IMR-90 (cell line): ENCODE measurements at regions not wholly inside any gene's neighbourhood (a gene's known extent, or its start where the extent isn't known, plus 50 kb on each side); places are given as distances from the start of the nearest gene placed in this dataset.

Source experiments
- ATAC-seq: fragments of 200-7000 bp; cut with Tn5 transposase; 2 replicates; pipeline ENCODE4 v1.9.1; 2020; ENCODE audit warnings: low read depth, mild to moderate bottlenecking, moderate library complexity
- BruUV-seq: library from RNA; stranded (reverse); fragments of 400-500 nt; replicated peaks from 2 replicates; lab custom pipeline; 2021; lab: Mats Ljungman, UMichigan
- CTCF ChIA-PET: fragments of 300-600 bp; formaldehyde crosslinking; extraction: SDS; loops from one replicate; lab custom pipeline; 2021; ENCODE audit warnings: antibody characterized with exemption; lab: Yijun Ruan, JAX
- POLR2A ChIA-PET: fragments of 300-600 bp; sonication (Branson Sonifier 250); formaldehyde crosslinking; loops from one replicate; lab custom pipeline; 2022; ENCODE audit warnings: antibody characterized with exemption; ENCODE audit not compliant: unreplicated experiment; lab: Charles Lee
- DNase-seq: peaks from one replicate; pipeline ENCODE4 v3.0.0; 2013
- H2AFZ ChIP-seq: replicated peaks from 2 replicates; pipeline ENCODE3; 2013; ENCODE audit warnings: low read length, mild to moderate bottlenecking; ENCODE audit not compliant: poor library complexity
- H2AK5ac ChIP-seq: 2 replicates; pipeline ENCODE4 v1.6.1; 2013; ENCODE audit warnings: low read depth, low read length, inconsistent platforms
- H2AK9ac ChIP-seq: replicated peaks from 2 replicates; pipeline ENCODE3; 2013; ENCODE audit warnings: mild to moderate bottlenecking, low read depth, low read length, moderate library complexity; ENCODE audit not compliant: poor library complexity
- H2BK120ac ChIP-seq: 2 replicates; pipeline ENCODE4 v1.6.1; 2013; ENCODE audit warnings: low read depth, low read length, inconsistent platforms
- H2BK15ac ChIP-seq: 3 replicates; pipeline ENCODE4 v1.6.1; 2013; ENCODE audit warnings: low read depth, low read length, inconsistent platforms
- H2BK20ac ChIP-seq: 2 replicates; pipeline ENCODE4 v1.6.1; 2013; ENCODE audit warnings: low read depth, mild to moderate bottlenecking, inconsistent platforms, low read length, moderate library complexity
- H2BK5ac ChIP-seq: 2 replicates; pipeline ENCODE4 v1.6.1; 2013; ENCODE audit warnings: mild to moderate bottlenecking, low read depth, low read length, inconsistent platforms; ENCODE audit not compliant: poor library complexity, severe bottlenecking
- H3K14ac ChIP-seq: replicated peaks from 2 replicates; pipeline ENCODE4 v1.6.1; 2013; ENCODE audit warnings: low read depth, low read length, inconsistent platforms
- H3K18ac ChIP-seq: 2 replicates; pipeline ENCODE4 v1.6.1; 2013; ENCODE audit warnings: low read depth, low read length, control low read depth
- H3K23ac ChIP-seq: 2 replicates; pipeline ENCODE4 v1.6.1; 2013; ENCODE audit warnings: low read depth, low read length, inconsistent platforms
- H3K27ac ChIP-seq: 2 replicates; pipeline ENCODE4 v1.5.1; 2013; ENCODE audit warnings: mild to moderate bottlenecking, control low read depth, low read length; ENCODE audit not compliant: insufficient read depth
- H3K27me3 ChIP-seq: 2 replicates; pipeline ENCODE4 v1.6.1; 2013; ENCODE audit warnings: low read length; ENCODE audit not compliant: control insufficient read depth, insufficient read depth
- H3K36me3 ChIP-seq: 2 replicates; pipeline ENCODE4 v1.6.1; 2013; ENCODE audit warnings: low read length, mixed read lengths; ENCODE audit not compliant: control insufficient read depth, insufficient read depth
- H3K4ac ChIP-seq: 2 replicates; pipeline ENCODE4 v1.6.1; 2013; ENCODE audit warnings: low read depth, low read length, inconsistent platforms
- H3K4me1 ChIP-seq: 2 replicates; pipeline ENCODE4 v1.6.1; 2013; ENCODE audit warnings: low read length, mixed read lengths; ENCODE audit not compliant: control insufficient read depth, insufficient read depth
- H3K4me2 ChIP-seq: 2 replicates; pipeline ENCODE4 v1.6.1; 2013; ENCODE audit warnings: low read depth, mild to moderate bottlenecking, control low read depth, low read length, moderate library complexity
- H3K4me3 ChIP-seq: 2 replicates; pipeline ENCODE4 v1.5.1; 2013; ENCODE audit warnings: low read depth, mild to moderate bottlenecking, control low read depth, low read length, moderate library complexity; ENCODE audit not compliant: insufficient read depth
- H3K56ac ChIP-seq: 2 replicates; pipeline ENCODE4 v1.6.1; 2013; ENCODE audit warnings: low read length, inconsistent platforms; ENCODE audit not compliant: insufficient read depth; ENCODE audit errors: extremely low read depth
- H3K79me1 ChIP-seq, 2 experiments: 2 replicates each; pipeline ENCODE4 v1.6.1; 2013; ENCODE audit warnings: low read length in 2 of 2, inconsistent platforms in 1 of 2, low read depth in 1 of 2
- H3K9ac ChIP-seq: 2 replicates; pipeline ENCODE4 v1.6.1; 2013; ENCODE audit warnings: low read depth, low read length, control low read depth
- H3K9me1 ChIP-seq: 2 replicates; pipeline ENCODE4 v1.6.1; 2013; ENCODE audit warnings: low read length, inconsistent platforms; ENCODE audit not compliant: insufficient read depth
- H3K9me3 ChIP-seq: 2 replicates; pipeline ENCODE4 v1.6.1; 2013; ENCODE audit warnings: low read length; ENCODE audit not compliant: control insufficient read depth, insufficient read depth
- H4K20me1 ChIP-seq: 2 replicates; pipeline ENCODE4 v1.6.1; 2013; ENCODE audit warnings: low read length, inconsistent platforms; ENCODE audit not compliant: insufficient read depth
- H4K5ac ChIP-seq: 2 replicates; pipeline ENCODE4 v1.6.1; 2013; ENCODE audit warnings: mild to moderate bottlenecking, low read depth, low read length, control low read depth
- H4K8ac ChIP-seq, 2 experiments: 2 replicates each; pipeline ENCODE4 v1.6.1; 2013; ENCODE audit warnings: low read depth in 2 of 2, low read length in 2 of 2, control low read depth in 1 of 2, inconsistent platforms in 1 of 2
- H4K91ac ChIP-seq: 2 replicates; pipeline ENCODE4 v1.6.1; 2013; ENCODE audit warnings: low read depth, low read length, inconsistent platforms; ENCODE audit not compliant: insufficient read depth
- CEBPB ChIP-seq: IDR thresholded peaks from 2 replicates; pipeline ENCODE4 v1.6.1; 2012; ENCODE audit warnings: low read depth, low read length, improper control_type of control experiment
- CTCF ChIP-seq: conservative IDR thresholded peaks from 2 replicates; pipeline ENCODE4 v1.5.1; 2012; ENCODE audit warnings: mild to moderate bottlenecking, low read depth, low read length, improper control_type of control experiment
- MAFK ChIP-seq: IDR thresholded peaks from 2 replicates; pipeline ENCODE4 v1.6.1; 2012; ENCODE audit warnings: low read depth, low read length, improper control_type of control experiment
- MAZ ChIP-seq: IDR thresholded peaks from 2 replicates; pipeline ENCODE4 v1.6.1; 2012; ENCODE audit warnings: low read depth, mild to moderate bottlenecking, low read length, improper control_type of control experiment, moderate library complexity, borderline replicate concordance
- NFE2L2 ChIP-seq: fragments of 150-350 bp; IDR thresholded peaks from 2 replicates; pipeline ENCODE4 v1.6.1; 2016; ENCODE audit warnings: low read depth, mild to moderate bottlenecking, low read length
- RAD21 ChIP-seq: IDR thresholded peaks from 2 replicates; pipeline ENCODE4 v1.6.1; 2012; ENCODE audit warnings: low read length, improper control_type of control experiment
- RCOR1 ChIP-seq: IDR thresholded peaks from 2 replicates; pipeline ENCODE4 v1.6.1; 2012; ENCODE audit warnings: mild to moderate bottlenecking, low read length, improper control_type of control experiment; ENCODE audit not compliant: insufficient replicate concordance
- SMC3 ChIP-seq: fragments of 150-350 bp; IDR thresholded peaks from 2 replicates; pipeline ENCODE4 v1.6.1; 2016; ENCODE audit warnings: low read depth, mild to moderate bottlenecking, antibody characterized with exemption, low read length, moderate library complexity
- WGBS, 2 experiments: methylation state at CpG; one replicate each; pipeline versions ENCODE4 v1.1.5 to v1.1.7; 2013; ENCODE audit warnings: missing lambda C conversion rate in 2 of 2; ENCODE audit not compliant: insufficient read length in 1 of 2; ENCODE audit errors: extremely low coverage in 2 of 2; 5-methylcytosine and 5-hydroxymethylcytosine counted together
- dilution Hi-C: fragments of 300-500 bp; cut with HindIII; formaldehyde crosslinking; loops from one replicate; pipeline ENCODE4 v1.14.3; 2018; ENCODE audit warnings: low sequenced_read_pairs; ENCODE audit not compliant: unreplicated experiment
- in situ Hi-C: fragments of 300-500 bp; cut with MboI; formaldehyde crosslinking; loops from 3 replicates; pipeline ENCODE4 v1.14.3; 2019; ENCODE audit warnings: low sequenced_read_pairs, inconsistent platforms, mixed read lengths
- intact Hi-C: fragments of 100-400 bp; cut with micrococcal nuclease; formaldehyde crosslinking; loops from 2 replicates; pipeline ENCODE4 v1.10.0; 2022
- TF ChIP-seq, protein P1 (sequence below): fragments of 150-350 bp; IDR thresholded peaks from 2 replicates; pipeline ENCODE4 v1.6.1; 2017; ENCODE audit warnings: mild to moderate bottlenecking, antibody characterized with exemption, low read length, low read depth

- no CpG with 5 or more reads among the region's 1 CpG for WGBS, 2 experiments
- dilution Hi-C loops, result no loop called here
Observed at GRCh38 chr2:16813593-16813992, 148.0 kb upstream of the CYRIA start.

More at GRCh38 chr2:16813593-16813992, 148.0 kb upstream of the CYRIA start:
- Histone ChIP-seq H3K56ac (no peak overlapping the region), H3K9ac (no peak overlapping the region), H3K4me1 (no peaks in the 10 kb centered on the region), H3K18ac (no peak overlapping the region), H3K79me1 (no peaks in the 10 kb centered on the region), H3K9me1 (no peaks in the 10 kb centered on the region), H2BK15ac (no peak overlapping the region), H3K27ac (no peak overlapping the region), H3K14ac (no peak overlapping the region), H3K36me3 (no peaks in the 10 kb centered on the region), H3K4me3 (no peak overlapping the region), H3K4ac (no peak overlapping the region), H3K27me3 (no peaks in the 10 kb centered on the region), H2AK9ac (no peak overlapping the region), H3K23ac (no peak overlapping the region), H3K4me2 (no peak overlapping the region), H4K8ac (no peak overlapping the region), H2BK5ac (no peak overlapping the region), H2BK120ac (no peak overlapping the region), H2BK20ac (no peak overlapping the region), H4K5ac (no peak overlapping the region), H4K20me1 (no peaks in the 10 kb centered on the region), H4K91ac (no peak overlapping the region), H3K9me3 (no peaks in the 10 kb centered on the region), H2AK5ac (no peak overlapping the region), H2AFZ (no peak overlapping the region)
- TF ChIP-seq CTCF, result no peak
- no peak for TF ChIP-seq MAZ
- TF ChIP-seq RCOR1, result no peak
- TF ChIP-seq RAD21, result no peak
- no peak for TF ChIP-seq CEBPB
- no peak for TF ChIP-seq SMC3
- TF ChIP-seq, protein P1, sequence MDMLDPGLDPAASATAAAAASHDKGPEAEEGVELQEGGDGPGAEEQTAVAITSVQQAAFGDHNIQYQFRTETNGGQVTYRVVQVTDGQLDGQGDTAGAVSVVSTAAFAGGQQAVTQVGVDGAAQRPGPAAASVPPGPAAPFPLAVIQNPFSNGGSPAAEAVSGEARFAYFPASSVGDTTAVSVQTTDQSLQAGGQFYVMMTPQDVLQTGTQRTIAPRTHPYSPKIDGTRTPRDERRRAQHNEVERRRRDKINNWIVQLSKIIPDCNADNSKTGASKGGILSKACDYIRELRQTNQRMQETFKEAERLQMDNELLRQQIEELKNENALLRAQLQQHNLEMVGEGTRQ, result no peak
- no peak for TF ChIP-seq NFE2L2
- TF ChIP-seq MAFK, result no peak
- no TSS peak for BruUV-seq
- POLR2A ChIA-PET, result no interaction called here
- in situ Hi-C loops, result no loop called here
- no peak for ATAC-seq
- CTCF ChIA-PET, result no interaction called here
- DNase-seq, result no peak
- intact Hi-C loops, result no loop called here
